T-helper 1 cell (primary cell): ENCODE measurements at regions not wholly inside any gene's neighbourhood (a gene's known extent, or its start where the extent isn't known, plus 50 kb on each side); places are given as distances from the start of the nearest gene placed in this dataset.
"Not testable (repeated sequence)": the region's sequence is repeated elsewhere in the genome, so short reads cannot be mapped to it uniquely, and the experiment has no call there.

Source experiments
- DNase-seq, 5 donors: peaks; one replicate each; pipeline ENCODE4 v3.0.0-alpha.2; 2012 to 2020

DNA sequence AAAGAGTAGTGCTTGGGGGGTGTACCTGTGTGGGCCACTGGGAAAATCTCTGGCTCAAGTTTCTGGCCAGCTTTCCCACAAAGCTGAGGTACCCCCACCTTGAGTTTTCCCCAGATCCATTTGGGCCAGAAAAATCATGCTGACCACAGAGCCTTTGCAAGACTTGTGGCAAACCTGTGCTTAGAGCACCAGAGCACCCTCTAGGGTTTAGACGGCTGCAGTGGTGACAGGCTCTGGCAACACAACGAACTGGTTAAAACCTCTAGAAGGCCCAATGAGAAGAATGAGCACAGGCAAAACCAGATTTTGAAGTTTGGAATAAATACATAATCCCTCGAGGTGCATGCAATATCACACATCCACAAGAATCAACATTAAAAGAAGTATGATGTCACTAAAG is 290.7 kb upstream of the FOLH1 start:
- no peak for DNase-seq

DNA sequence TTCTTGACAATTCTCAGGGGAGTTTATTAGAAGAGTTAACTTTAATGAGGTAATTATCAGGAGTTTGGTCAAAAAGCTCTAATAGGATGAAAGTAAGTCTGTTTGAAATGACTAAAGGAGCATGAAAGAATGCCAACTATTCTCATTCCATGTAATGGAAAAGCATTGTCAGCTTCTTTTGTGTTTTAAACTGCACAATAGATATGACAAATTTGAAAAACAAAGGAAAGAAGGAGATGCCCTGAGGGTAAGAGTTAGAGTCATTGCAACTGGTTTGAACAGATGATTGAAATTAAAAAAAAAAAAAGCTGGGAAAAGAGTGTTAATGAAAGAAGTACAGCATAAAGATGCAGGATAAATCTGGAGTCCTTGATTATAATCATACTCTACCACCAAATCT is 296.8 kb upstream of the FOLH1 start:
- no peak for DNase-seq

DNA sequence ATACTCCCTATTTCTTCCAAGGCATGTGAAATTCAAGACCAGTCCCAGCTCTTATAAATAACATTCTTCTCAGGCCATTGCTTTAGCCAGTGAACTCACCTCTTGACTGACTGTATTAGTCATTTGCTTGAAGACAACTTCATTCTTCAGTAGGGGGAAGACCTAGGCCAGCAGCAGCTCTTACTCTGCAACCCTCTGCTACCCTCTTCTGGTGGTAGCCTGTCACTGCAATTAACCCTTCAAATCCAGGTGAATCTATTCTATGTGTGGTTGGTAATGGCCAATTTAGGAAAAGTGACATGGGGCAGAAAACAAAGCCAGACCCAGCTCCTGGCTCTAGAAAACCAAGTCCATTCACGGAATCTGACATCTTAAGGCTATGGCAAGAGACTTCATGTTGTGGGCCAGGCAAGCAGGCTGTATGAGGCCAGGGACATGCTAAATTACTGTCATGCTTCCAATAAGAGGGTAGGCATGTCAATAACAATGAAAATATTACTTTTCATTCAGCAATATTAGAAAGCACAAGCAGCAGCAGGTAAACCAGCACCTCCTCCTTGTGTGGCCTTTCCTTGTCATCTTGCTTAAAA is 317.9 kb upstream of the FOLH1 start:
- DNase-seq: peak in 1 of 5 donors; percentile 1

DNA sequence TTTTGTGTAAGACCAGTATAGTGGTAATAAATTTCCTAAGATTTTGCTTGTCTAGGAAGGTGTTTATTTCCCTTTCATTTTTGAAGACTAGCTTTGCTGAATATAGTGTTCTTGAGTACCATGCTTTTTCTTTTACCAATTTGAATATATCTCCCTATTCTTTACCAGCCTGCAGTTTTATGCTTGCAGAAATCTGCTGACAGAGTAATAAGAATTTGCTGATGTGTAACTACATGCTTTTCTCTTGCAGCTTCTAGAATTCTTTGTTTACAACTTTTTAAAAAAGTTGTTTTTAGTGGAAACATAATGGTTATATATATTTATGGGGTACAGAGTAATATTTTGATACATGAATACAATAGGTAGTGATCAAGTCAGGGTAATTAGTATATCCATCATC is 324.8 kb upstream of the FOLH1 start:
- DNase-seq: no peak

DNA sequence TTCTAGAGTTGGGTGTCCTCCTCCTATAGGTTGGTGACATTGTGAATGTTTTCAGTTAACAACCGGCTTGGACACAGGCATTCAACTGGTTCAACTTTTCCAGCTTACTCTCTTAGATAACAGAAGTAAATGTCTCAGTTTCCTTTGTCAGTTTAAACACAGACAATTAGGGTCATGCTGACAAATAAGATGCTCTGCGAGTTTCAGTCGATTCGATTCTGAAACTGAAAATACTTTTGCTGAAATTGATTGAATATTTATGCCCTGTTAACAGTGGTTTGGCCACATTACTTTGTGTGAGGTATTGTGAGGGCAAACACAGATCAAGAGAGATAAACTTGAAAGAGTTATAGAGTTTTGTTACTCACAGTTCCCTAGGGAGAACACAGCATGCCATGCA is 330.5 kb upstream of the FOLH1 start:
- not testable (repeated sequence) for DNase-seq

DNA sequence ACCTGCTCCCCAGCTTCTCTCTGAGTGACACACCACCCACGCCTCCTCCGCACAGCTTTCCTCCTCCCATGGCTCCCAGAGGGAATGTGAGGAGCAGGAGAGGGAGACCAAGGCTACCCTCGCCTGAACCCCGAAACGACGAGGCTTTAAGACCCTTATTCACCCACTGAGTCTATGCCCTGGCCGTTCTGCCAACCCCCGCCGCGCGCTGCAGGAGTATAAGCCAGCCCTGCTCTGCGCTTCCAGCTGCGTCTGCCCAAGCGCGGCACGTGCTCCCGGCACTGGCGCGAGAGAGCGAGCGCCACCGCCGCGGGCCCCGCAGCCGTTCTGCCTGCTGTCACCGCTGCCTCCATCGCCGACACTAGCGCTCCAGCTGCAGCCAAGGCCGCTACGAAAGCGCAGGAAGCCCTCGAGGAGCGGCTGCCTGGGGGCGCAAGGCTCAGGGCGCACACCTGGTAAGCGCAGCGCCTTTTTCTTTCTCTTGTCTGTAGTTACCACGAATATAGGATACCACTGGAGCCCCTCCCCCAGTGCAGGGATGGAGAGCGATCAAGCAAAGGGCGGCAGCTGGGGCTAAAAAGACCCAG is 350.0 kb upstream of the FOLH1 start:
- DNase-seq: not testable (repeated sequence)

DNA sequence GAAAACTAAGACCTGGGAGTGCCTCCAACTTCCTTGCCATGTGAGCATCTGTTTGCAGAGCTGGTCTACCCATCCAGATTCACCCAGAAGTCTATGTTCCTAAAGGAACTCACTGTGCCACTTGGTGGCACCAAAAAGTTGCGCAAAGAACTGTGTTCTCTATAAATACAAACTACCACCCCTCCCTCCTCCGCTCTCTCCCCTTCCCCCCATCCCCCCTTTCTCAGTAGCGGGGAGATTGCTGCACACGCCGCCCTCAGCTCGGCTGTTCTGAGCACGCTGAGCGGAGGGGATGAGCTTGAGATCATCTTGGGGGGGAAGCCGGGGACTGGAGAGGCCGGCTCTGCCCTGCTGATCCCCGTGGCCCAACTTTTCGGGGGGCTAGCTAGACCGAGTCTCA is 352.2 kb upstream of the FOLH1 start:
- DNase-seq: not testable (repeated sequence)

DNA sequence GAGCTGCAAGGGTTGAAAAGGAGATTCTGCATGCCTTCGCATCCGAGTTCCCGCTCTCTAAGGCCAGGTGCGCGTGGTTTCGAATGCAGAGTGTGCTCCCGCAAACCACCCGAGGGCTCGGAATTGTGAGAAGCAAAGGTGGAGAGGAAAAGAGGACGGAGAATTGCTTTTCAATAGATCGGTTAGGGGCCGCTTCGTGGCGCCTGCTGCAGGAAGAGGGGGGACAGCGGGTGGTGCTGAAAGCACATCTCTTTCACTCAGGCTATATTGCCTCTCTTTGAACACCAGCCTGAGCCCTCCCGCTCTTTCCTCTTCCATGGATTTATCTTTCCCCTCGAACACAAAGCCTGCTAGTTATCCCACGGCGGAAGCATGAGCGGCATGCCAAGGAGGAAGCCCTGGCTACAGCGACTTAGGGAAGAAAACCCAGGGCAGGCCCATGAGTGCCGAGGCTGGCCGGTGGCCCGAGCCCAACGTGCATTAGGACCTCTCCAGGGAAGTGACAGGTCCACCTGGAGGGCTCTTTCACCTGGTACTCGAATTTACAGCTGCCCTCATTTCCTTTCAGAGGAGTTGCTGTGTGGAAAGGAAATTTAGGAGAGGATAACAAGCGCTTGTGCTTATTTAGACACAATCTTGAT is 353.0 kb upstream of the FOLH1 start:
- DNase-seq: not testable (repeated sequence)

DNA sequence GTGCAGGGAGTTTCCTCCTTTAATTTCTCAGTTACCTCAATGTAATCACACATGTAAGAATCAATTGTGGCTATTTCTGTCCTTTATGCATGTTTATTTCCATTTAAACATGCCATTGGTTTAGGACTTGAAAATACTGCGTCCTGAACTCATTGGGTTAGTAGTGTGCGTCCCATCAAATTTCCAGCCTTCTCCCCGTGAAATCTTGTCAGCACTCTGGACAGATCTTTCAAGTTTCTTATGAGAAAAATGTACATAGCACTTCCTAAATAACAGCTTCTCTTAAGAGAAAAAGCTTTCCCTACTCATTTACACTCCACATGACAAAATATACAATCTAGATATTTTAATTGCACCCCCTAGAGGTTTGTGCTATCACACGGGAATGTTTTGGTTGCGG is 353.9 kb upstream of the FOLH1 start:
- DNase-seq: not testable (repeated sequence)

DNA sequence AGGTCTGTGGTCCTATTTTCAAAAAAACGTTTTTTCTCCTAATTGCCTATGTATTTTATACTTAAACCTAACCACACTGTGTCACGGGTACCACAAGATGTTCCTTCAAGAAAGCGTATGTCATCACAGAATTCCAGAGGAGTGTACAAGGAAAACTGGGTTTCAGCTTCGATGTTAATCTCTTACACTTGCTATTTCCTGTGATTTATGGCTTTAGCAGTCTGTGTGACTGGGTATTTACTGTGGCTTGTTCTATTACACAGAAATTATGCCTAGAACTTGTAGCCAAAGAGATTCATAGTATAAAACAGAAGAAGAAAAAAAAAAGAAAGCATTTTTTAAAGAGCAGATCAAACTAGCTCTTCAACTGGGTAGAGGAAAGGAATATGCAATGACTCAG is 371.1 kb upstream of the FOLH1 start:
- DNase-seq: not testable (repeated sequence)

DNA sequence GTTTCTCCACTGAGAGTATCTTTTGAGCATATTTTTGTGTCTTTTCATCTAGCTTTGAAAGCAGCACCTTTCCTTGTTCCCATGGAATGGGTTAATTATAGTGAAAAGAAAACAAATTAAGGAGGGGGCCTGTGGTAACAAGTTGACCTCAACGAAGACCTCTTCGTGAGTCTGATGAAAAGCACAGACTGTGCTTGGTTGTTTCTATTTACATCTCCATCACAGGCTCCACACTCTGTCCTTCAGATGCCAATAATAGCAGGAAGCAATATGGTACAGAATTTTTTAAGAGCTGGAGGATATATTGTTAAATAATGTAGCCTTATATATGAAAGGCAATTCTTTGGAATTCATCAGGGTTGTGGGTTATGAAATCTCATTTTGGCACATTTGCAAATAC is 366.7 kb upstream of the OR4C13 start:
- DNase-seq: not testable (repeated sequence)

DNA sequence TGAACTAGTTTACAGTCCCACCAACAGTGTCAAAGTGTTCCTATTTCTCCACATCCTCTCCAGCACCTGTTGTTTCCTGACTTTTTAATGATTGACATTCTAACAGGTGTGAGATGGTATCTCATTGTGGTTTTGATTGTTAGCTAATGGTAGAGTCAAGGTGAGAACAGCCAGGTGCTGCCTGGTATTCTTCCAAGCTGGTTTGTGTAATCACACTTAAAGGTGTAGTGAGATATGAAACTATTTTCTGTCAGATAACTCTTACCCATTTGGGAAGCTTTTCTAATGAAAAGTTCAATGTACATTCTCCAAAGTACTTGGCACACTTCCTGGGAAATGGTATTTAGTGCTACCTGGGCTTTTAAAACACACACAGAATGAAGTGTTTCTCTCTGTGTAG is 343.3 kb upstream of the OR4C13 start:
- DNase-seq: not testable (repeated sequence)

DNA sequence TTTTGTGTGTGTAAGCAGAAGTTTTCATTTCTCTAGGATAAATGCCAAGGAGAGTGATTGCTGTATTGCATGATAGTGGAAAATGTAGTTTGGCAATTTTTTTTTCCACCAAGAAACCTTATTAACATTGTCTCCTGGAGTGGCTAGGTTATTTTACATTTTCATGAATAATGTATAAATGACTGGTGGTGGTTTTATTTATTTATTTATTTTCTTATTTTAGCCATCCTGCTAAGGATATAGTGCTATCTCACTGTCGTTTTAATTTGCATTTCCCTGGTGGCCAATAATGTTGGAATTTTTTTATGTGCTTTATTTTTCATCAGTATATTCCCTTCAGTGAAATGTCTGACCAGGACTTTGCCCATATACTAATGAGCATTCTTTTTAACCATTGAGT is 328.3 kb upstream of the OR4C13 start:
- DNase-seq: not testable (repeated sequence)

DNA sequence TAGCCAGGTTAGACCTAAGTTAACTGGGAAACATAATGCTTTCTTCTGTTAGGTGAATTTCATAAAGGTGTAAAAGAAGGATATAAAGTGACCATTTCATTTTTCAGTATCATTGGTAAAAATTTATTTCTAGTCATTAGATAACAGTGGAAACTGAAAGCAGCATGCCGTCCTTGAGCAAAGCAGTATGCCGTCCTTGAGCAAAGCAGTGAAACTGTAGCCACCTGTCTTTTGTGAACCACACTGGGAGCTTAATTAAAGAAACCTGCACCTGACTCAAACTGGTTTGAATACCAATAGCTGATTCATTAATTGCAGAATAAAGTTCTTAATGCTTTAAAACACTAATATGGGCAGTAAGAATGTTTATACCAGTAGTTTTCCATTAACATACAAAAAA is 281.5 kb upstream of the OR4C13 start:
- not testable (repeated sequence) for DNase-seq

DNA sequence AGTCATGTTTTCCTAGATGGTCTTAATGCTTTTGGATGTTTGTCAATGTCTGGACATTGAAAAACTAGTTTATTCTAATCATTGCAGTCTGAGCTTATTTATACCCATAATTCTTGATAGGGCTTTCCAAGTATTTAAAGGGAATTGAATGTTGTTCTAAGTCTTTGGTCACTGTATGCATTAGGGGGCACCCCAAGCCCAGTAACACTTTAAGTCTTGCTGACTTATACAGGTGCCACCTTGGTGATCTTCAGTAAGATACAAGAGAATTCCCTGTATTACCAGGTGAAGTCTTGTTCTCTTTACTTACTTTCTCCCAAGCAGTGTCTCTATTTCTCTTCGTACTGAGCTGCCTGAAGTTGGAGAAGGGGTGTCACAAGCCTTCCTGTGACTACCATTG is 250.1 kb upstream of the OR4C13 start:
- DNase-seq: not testable (repeated sequence)

DNA sequence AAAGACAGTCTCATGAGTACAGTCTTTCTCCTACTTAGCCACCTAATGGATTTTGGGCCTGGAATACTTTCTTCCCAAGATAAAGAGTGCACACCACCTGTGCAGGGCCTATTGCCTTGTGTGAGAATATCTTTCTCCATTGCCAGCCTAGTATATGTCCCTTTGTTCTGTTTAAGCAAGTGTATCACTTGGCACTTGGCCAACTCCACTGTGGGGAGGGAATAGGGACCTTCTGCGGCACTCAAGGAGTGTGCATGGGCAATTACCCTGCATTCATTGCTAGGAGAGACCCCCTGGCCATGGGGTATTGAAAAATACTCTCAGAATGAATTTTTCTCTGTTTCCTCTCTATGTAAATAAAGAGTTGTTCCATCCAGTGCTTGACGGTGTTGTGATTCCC is 201.7 kb upstream of the OR4C13 start:
- DNase-seq: not testable (repeated sequence)

DNA sequence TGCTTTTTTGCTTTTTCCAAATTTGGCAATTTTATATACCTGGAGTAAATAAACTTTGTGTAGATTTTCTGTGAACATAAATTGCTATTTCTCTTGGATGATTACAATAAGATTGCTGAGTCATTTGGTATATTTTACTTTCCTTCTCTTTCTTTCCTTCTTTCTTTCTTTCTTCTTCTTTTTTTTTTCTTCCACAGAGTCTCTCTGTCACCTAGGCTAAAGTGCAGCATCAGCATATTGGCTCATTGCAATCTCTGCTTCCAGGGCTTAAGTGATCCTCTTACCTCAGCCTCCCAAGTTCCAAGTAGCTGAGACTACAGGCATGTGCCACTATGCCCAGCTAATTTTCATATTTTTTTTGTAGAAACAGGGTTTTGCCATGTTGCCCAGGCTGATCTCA is 201.2 kb upstream of the OR4C13 start:
- DNase-seq: not testable (repeated sequence)

DNA sequence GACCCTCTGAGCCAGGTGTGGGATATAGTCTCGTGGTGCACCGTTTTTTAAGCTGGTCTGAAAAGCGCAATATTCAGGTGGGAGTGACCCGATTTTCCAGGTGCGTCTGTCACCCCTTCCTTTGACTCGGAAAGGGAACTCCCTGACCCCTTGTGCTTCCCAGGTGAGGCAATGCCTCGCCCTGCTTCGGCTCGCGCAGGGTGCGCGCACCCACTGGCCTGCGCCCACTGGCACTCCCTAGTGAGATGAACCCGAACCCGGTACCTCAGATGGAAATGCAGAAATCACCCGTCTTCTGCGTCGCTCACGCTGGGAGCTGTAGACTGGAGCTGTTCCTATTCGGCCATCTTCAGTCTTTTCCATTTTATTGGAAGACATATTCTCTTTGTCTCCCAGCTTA is 171.4 kb upstream of the OR4C13 start:
- DNase-seq: not testable (repeated sequence)

DNA sequence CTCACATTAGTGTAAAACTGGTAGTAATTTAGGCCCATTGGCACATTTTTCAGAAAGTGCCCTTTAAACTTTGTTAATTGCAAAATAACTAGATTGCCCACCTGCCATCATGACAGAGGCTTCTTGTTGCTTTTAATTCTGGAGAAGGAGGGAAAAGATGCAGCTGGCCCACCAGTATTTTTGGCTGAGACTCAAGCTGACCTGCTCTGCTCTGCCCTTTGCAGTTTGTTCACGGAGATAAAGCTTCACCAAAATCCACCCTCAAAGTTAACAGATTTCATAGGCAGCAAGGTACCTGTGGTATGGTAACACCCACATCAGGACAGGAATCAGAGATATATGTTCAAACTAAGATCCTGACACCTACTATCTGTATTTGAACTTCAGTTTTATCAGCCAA is 170.2 kb upstream of the OR4C13 start:
- DNase-seq: not testable (repeated sequence)

DNA sequence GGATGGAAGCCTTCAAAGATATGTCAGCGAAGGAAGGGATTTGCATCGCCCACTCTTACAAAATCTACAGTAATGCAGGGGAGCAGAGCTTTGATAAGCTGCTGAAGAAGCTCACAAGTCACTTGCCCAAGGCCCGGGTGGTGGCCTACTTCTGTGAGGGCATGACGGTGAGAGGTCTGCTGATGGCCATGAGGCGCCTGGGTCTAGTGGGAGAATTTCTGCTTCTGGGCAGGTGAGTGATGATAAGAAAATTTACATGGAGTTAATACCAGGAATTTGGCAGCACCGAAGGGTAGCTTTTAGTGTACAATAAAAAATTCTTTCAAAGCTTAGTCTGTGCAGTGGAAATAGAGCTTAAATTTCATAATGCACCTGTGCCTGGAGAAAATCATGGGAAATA is 168.3 kb upstream of the OR4C13 start:
- not testable (repeated sequence) for DNase-seq

DNA sequence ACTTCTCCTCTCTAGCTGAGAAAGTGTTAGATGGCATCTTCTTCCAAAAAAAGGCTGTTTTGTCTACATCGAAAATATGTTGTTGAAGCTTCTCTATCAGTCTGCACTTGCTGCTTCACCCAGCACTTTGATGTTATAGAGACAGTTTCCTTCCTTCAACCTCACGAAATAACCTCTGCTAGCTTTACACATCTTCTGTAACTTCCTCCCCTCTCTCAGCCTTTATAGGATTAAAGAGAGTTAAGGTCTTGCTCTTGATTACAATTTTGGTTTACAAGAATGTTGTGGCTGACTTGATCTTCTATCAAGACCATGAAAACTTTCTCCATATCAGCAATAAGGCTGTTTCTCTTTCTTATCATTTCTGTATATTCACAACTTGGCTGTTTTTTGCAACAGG is 162.4 kb upstream of the OR4C13 start:
- DNase-seq: not testable (repeated sequence)

DNA sequence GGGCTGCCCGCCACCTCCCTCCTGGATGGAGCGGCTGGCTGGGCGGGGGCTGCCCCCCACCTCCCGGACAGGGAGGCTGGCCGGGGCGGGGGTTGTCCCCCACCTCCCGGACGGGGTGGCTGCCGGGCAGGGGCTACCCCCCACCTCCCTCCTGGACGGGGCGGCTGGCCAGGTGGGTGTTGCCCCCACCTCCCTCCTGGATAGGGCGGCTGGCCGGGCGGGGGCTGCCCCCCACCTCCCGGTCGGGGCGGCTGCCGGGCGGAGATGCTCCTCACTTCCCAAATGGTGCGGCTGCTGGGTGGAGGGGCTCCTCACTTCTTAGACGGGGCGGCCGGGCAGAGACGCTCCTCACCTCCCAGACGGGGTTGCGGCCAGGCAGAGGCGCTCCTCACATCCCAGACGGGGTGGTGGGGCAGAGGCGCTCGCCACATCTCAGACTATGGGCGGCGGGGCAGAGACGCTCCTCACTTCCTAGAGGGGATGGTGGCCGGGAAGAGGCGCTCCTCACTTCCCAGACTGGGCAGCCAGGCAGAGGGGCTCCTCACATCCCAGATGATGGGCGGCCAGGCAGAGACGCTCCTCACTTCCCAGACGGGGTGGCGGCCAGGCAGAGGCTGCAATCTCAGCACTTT is 153.9 kb upstream of the OR4C13 start:
- not testable (repeated sequence) for DNase-seq

DNA sequence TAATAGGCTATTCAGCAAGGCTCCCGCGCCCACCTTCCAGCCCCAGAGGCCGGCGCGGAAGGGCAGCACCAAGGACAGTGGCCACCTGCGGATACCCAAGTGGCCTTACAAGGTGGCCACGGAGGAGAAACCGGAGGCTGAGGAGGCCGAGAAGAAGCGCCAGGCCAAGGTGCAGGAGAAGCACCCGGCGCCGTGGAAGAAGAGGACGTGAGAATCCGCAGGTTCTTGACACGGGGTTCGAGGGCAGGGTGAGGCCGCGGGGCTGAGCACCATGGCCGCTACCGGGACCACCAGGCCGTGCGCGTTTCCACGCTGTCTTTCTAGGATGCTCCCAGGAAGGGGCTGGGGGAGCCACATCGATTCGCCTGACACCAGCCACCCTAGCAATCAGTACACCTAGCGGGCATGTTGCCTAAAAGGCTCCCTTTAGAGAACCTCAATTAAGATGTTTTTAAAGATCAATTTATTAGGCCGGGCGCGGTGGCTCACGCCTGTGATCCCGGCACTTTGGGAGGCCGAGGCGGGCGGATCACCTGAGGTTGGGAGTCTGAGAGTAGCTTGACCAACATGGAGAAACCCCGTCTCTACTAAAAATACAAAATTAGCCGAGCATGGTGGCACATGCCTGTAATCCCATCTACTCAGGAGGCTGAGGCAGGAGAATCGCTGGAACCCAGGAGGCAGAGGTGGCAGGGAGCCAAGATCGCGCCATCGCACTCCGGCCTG is 134.3 kb upstream of the OR4C13 start:
- not testable (repeated sequence) for DNase-seq
